ENCODE measurements at regions not wholly inside any gene's neighbourhood (a gene's known extent, or its start where the extent isn't known, plus 50 kb on each side); places are given as distances from the start of the nearest gene placed in this dataset.
"Not testable (repeated sequence)": the region's sequence is repeated elsewhere in the genome, so short reads cannot be mapped to it uniquely, and the experiment has no call there.

DNA sequence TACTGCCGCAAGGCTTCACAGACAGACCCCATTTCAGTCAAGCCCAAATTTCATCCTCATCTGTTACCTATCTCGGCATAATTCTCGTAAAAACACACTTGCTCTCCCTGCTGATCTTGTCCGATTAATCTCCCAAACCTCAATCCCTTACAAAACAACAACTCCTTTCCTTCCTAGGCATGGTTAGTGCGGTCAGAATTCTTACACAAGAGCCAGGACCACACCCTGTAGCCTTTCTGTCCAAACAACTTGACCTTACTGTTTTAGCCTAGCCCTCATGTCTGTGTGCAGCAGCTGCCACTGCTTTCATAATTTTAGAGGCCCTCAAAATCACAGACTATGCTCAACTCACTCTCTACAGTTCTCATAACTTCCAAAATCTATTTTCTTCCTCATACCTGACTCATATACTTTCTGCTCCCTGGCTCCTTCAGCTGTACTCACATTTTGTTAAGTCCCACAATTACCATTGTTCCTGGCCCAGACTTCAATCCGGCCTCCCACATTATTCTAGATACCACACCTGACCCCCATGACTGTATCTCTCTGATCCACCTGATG is 227.5 kb upstream of the DUSP10 start:
- intact Hi-C loops (cut with DNase I, micrococcal nuclease); ATAC-seq; DNase-seq: not testable (repeated sequence)

GRCh38 chr1:221967538-221967937 is 225.6 kb upstream of the DUSP10 start:
- DNase-seq; ATAC-seq; intact Hi-C loops (cut with DNase I, micrococcal nuclease): not testable (repeated sequence)

GRCh38 chr1:221966888-221967287 is 225.0 kb upstream of the DUSP10 start:
- intact Hi-C loops (cut with DNase I, micrococcal nuclease); DNase-seq: not testable (repeated sequence)

GRCh38 chr1:221965891-221966290 is 224.0 kb upstream of the DUSP10 start:
- DNase-seq; intact Hi-C loops (cut with DNase I, micrococcal nuclease); ATAC-seq: not testable (repeated sequence)

More at GRCh38 chr1:221966888-221967287, 225.0 kb upstream of the DUSP10 start:
- ATAC-seq: not testable (repeated sequence)

DNA sequence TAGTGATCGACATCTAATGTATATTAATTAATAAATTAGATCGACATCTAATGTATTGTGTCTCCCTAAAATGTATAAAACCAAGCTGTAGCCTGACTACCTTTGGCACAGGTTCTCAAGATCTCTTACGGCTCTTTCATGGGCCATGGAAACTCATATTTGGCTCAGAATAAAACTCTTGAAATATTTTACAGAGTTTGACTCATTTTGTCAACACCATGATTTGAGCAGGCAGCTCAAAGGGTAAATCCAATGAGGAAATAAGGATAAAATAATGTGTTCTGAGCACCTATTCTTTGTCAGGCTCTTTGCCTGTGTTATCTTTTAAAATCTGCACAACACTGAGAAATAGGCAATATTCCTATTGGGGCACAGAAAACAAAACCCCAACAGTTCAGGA is 223.4 kb upstream of the DUSP10 start:
- ATAC-seq (peak; percentile 60), DNase-seq (no peak)
- intact Hi-C loops (cut with DNase I, micrococcal nuclease): no loop called here

GRCh38 chr1:221963742-221964141 is 221.9 kb upstream of the DUSP10 start:
- intact Hi-C loops (cut with DNase I, micrococcal nuclease): no loop called here
- no peak for DNase-seq
- ATAC-seq: no peak

DNA sequence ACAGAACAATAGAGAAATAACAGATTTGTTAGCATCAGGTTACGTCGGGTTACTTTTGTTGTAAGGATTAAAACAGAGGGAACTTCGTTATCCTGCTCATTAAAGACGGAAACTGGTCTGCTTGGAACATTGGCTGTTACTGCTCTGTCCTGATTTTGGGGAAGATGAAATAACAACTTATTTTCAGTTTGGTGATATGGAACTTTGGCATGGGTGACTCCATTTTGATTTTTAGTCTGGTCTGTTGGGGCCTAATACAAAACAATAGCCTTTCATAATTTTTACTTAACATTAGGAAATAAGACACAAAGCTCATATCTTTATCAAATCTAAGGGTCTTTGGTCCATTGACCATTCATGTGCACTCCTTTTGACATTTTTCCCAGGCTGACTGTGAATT is 220.5 kb upstream of the DUSP10 start:
- DNase-seq (no peak), ATAC-seq (no peak)
- intact Hi-C loops (cut with DNase I, micrococcal nuclease): no loop called here

GRCh38 chr1:221961532-221962292 is 219.8 kb upstream of the DUSP10 start:
- ATAC-seq (no peak), DNase-seq (no peak)
- intact Hi-C loops (cut with DNase I, micrococcal nuclease): no loop called here

GRCh38 chr1:221958161-221958562 is 216.3 kb upstream of the DUSP10 start:
- ATAC-seq; DNase-seq; intact Hi-C loops (cut with DNase I, micrococcal nuclease): not testable (repeated sequence)

- ATAC-seq; DNase-seq; intact Hi-C loops (cut with DNase I, micrococcal nuclease): not testable (repeated sequence)
These were observed 215.5 kb upstream of the DUSP10 start for GRCh38 chr1:221957350-221957749.

DNA sequence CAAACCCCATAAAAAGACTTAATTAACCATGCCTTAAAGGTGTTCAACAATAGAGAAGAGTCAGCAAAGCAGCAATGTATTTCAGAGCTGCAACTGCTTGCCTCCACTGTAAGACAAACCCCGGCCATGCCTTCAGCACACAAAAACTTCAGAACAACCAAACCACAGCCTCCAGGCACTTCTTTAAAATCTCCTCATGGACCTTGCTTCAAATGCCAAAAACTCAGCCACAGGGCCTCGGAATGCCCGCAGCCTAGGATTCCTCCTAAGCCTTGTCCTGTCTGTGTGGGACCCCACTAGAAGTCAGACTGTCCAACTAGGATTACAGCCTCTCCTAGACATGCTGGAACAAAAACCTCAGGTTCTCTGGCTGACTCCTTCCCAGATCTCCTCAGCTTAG is 208.1 kb upstream of the DUSP10 start:
- no peak for DNase-seq
- ATAC-seq: no peak
- intact Hi-C loops (cut with DNase I, micrococcal nuclease): no loop called here

DNA sequence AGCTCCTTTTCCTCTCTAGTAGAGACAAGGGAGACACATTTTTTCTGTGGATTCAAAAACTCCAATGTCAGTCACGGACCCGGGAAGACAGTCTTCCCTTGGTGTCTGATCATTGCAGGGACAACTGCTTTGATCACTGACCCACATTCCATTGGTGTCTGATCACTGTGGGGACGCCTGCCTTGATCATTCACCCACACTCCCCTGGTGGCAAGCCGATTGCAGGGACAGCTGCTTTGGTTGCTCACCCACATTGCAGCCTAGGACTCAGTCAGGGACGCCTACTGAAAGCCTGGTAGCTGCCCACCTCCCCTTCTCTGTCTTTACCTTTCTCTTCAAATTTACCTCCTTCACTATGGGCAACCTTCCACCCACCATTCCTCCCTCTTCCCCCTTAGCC is 206.6 kb upstream of the DUSP10 start:
- ATAC-seq: no peak

GRCh38 chr1:221947731-221948130 is 205.8 kb upstream of the DUSP10 start:
- no peak for DNase-seq
- ATAC-seq: no peak
- intact Hi-C loops (cut with DNase I, micrococcal nuclease): no loop called here

More for the DNA sequence above, 206.6 kb upstream of the DUSP10 start:
- intact Hi-C loops (cut with DNase I, micrococcal nuclease): no loop called here
- no peak for DNase-seq

GRCh38 chr1:221946768-221947167 is 204.9 kb upstream of the DUSP10 start:
- ATAC-seq (no peak), DNase-seq (no peak)
- intact Hi-C loops (cut with DNase I, micrococcal nuclease): no loop called here

DNA sequence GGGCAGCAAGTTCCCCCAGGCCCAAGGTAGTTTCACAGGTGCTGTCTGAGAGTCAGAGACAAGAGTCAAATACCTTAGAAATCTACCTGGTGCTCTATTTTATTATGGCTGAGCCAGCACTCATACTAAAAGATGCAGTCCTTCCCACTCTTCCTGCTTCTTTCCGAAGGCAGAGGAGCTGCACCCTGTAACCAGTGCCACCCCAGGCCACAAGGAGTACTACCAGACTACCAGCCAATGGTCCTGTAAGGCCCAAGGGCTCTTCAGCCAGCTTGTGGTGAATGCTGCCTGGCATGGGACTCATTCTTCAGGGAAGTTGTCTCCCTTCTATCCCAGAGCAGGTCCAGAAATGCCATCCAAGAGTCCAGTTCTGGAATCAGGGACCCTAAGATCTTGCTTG is 203.8 kb upstream of the DUSP10 start:
- intact Hi-C loops (cut with DNase I, micrococcal nuclease): no loop called here
- no peak for DNase-seq
- ATAC-seq: no peak

GRCh38 chr1:221944247-221944870 is 202.5 kb upstream of the DUSP10 start:
- ATAC-seq (no peak), DNase-seq (no peak)
- intact Hi-C loops (cut with DNase I, micrococcal nuclease): no loop called here

- no peak for ATAC-seq
- intact Hi-C loops (cut with DNase I, micrococcal nuclease): no loop called here
- no peak for DNase-seq
These were observed 198.7 kb upstream of the DUSP10 start for GRCh38 chr1:221940631-221941030.

- peak; percentile 15 to 39 for DNase-seq
- ATAC-seq: no peak
- intact Hi-C loops (cut with DNase I, micrococcal nuclease): no loop called here
These were observed 197.7 kb upstream of the DUSP10 start for GRCh38 chr1:221939607-221940006.

DNA sequence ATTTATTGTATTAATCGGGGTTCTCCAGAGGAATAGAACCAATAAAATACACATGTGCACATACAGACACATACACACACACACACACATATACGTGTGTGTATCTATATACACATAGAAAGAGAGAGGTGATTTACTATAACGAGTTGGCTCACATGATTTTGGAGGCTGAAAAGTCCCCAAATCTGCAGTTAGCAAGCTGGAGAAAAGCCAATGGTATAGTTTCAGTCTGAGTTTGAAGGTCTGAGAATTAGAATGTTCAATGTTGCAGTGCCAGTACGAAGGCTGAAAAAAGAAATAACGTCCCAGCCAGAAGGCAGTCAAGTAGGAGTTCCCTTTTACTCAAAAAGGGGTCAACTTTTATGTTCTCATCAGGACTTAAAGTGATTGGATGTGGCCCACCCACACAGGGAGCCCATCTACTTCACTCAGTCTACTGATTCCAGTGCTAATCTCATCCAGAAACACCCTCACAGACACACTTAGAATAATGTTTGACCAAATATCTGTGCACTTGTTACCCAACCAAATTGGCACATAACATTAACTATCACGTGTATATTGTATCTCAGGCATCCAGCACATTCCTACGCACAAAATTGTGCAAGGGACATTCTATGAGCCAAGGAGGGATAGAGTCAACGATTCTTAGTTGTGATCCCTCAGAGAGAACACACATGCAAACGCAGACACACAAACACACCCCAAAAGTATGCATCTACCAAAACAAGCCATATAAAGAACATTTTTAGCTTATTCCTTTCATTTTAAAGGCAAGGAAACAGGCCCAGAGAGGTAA is 195.5 kb upstream of the DUSP10 start:
- intact Hi-C loops (cut with DNase I, micrococcal nuclease): no loop called here

More for the DNA sequence above, 195.5 kb upstream of the DUSP10 start:
- ATAC-seq: no peak
- DNase-seq: no peak
